K562 (cell line): ENCODE measurements at regions not wholly inside any gene's neighbourhood (a gene's known extent, or its start where the extent isn't known, plus 50 kb on each side); places are given as distances from the start of the nearest gene placed in this dataset.

ENCODE experiments used
- ATAC-seq: fragments of 200-7000 bp; cut with Tn5 transposase; 3 replicates; pipeline ENCODE4 v1.9.1; 2020; ENCODE audit warnings: moderate library complexity
- BruUV-seq: library from RNA; stranded (reverse); fragments of 400-500 nt; replicated peaks from 2 replicates; lab custom pipeline; 2021; lab: Mats Ljungman, UMichigan
- CTCF ChIA-PET: fragments of 300-600 bp; formaldehyde crosslinking; extraction: SDS; loops from one replicate; lab custom pipeline; 2021; ENCODE audit warnings: low intra/inter-chr PET ratio; lab: Yijun Ruan, JAX
- POLR2A ChIA-PET: fragments of 300-600, 350-650 bp; sonication (Branson Sonifier 250); formaldehyde crosslinking; extraction: SDS; loops from one replicate; lab custom pipeline; 2021; ENCODE audit warnings: antibody characterized with exemption, inconsistent platforms; lab: Yijun Ruan, JAX
- DNase-seq, 4 experiments: peaks; one replicate each; pipeline versions ENCODE4 v3.0.0 to v3.0.0-alpha.2; 2011 to 2018; ENCODE audit warnings: low spot score in 3 of 4, mixed read lengths in 3 of 4; ENCODE audit errors: extremely low read depth in 1 of 4
- FAIRE-seq: peaks from 2 replicates; lab custom pipeline; 2011; peaks lifted over from hg19 to GRCh38; lab: Jason Lieb, UNC
- H2AFZ ChIP-seq: 2 replicates; pipeline ENCODE4 v1.6.0; 2011; ENCODE audit warnings: low read depth, low read length, control low read depth, inconsistent platforms
- H3K27ac ChIP-seq: fragments of 200-600 bp; 3 replicates; pipeline ENCODE4 v1.8.0; 2011; ENCODE audit warnings: low read depth, mild to moderate bottlenecking, control low read depth, inconsistent platforms, low read length, moderate library complexity, mixed read lengths; ENCODE audit errors: extremely low read depth
- H3K27me3 ChIP-seq, 2 experiments: fragments of 300-600 bp in 1 of 2; 2 replicates in 1 of 2; 3 replicates in 1 of 2; pipeline versions ENCODE4 v1.6.0 to v1.8.0; 2011; ENCODE audit warnings: inconsistent platforms in 2 of 2, low read length in 2 of 2, mild to moderate bottlenecking in 1 of 2, mixed read lengths in 1 of 2, moderate library complexity in 1 of 2; ENCODE audit not compliant: control insufficient read depth in 2 of 2, insufficient read depth in 2 of 2
- H3K36me3 ChIP-seq: fragments of 300-600 bp; 3 replicates; pipeline ENCODE4 v1.8.0; 2011; ENCODE audit warnings: mild to moderate bottlenecking, low read length, inconsistent platforms; ENCODE audit not compliant: control insufficient read depth, insufficient read depth
- H3K4me1 ChIP-seq, 2 experiments: fragments of 200-600 bp in 1 of 2; replicated peaks in 1 of 2; 2 replicates in 1 of 2; 3 replicates in 1 of 2; pipeline versions ENCODE4 v1.5.1 to v1.8.0; 2011; ENCODE audit warnings: inconsistent platforms in 2 of 2, low read length in 2 of 2, mild to moderate bottlenecking in 1 of 2, mixed read lengths in 1 of 2, moderate library complexity in 1 of 2; ENCODE audit not compliant: control insufficient read depth in 2 of 2, insufficient read depth in 2 of 2
- H3K4me2 ChIP-seq: 2 replicates; pipeline ENCODE4 v1.6.1; 2011; ENCODE audit warnings: low read length, control low read depth, inconsistent platforms, mixed read lengths; ENCODE audit not compliant: insufficient read depth
- H3K4me3 ChIP-seq: fragments of 200-600 bp; sonication (generic), shearing (Covaris generic); 2 replicates; pipeline ENCODE4 v1.5.1; 2016; ENCODE audit warnings: control low read depth, inconsistent platforms
- H3K79me2 ChIP-seq: fragments of 200-600 bp; 3 replicates; pipeline ENCODE4 v1.8.0; 2011; ENCODE audit warnings: low read length, inconsistent platforms; ENCODE audit not compliant: control insufficient read depth, insufficient read depth
- H3K9ac ChIP-seq, 2 experiments: 2 replicates each; pipeline versions ENCODE4 v1.6.0 to v1.6.1; 2011; ENCODE audit warnings: low read depth in 2 of 2, low read length in 2 of 2, control low read depth in 1 of 2, inconsistent platforms in 1 of 2, mild to moderate bottlenecking in 1 of 2, mixed read lengths in 1 of 2; ENCODE audit not compliant: insufficient read depth in 1 of 2
- H3K9me1 ChIP-seq: one replicate; pipeline ENCODE4 v1.6.0; 2011; ENCODE audit warnings: inconsistent platforms, mild to moderate bottlenecking, low read length, moderate library complexity; ENCODE audit not compliant: control insufficient read depth, insufficient read depth
- H3K9me3 ChIP-seq: replicated peaks from 2 replicates; pipeline ENCODE4 v1.5.1; 2011; ENCODE audit warnings: low read depth, low read length, inconsistent platforms; ENCODE audit not compliant: control insufficient read depth, insufficient read depth
- H4K20me1 ChIP-seq: replicated peaks from 2 replicates; pipeline ENCODE4 v1.6.1; 2011; ENCODE audit warnings: low read length, inconsistent platforms, mixed read lengths; ENCODE audit not compliant: control insufficient read depth, insufficient read depth
- C11orf30 ChIP-seq: fragments of 450-650 bp; IDR thresholded peaks from 2 replicates; pipeline ENCODE4 v1.6.1; 2016; ENCODE audit warnings: low read depth, mild to moderate bottlenecking
- CCNT2 ChIP-seq: IDR thresholded peaks from 2 replicates; pipeline ENCODE4 v1.6.1; 2011; ENCODE audit warnings: borderline replicate concordance, low read depth, mild to moderate bottlenecking, moderate library complexity, mixed read lengths, low read length; ENCODE audit not compliant: insufficient read length; ENCODE audit errors: extremely low read depth
- MAFF ChIP-seq: IDR thresholded peaks from 2 replicates; pipeline ENCODE4 v1.6.1; 2012; ENCODE audit warnings: low read length, improper control_type of control experiment
- MAFG ChIP-seq: fragments of 450-650 bp; conservative IDR thresholded peaks from 2 replicates; pipeline ENCODE4 v1.6.1; 2016; ENCODE audit warnings: missing genetic modification characterization, missing compliant biosample characterization
- MAFK ChIP-seq: IDR thresholded peaks from 2 replicates; pipeline ENCODE4 v1.6.1; 2011; ENCODE audit warnings: low read length, improper control_type of control experiment
- NFATC3 ChIP-seq: fragments of 450-650 bp; IDR thresholded peaks from 2 replicates; pipeline ENCODE4 v1.6.1; 2017; ENCODE audit warnings: mild to moderate bottlenecking
- POU5F1 ChIP-seq: fragments of 150-350 bp; IDR thresholded peaks from 2 replicates; pipeline ENCODE4 v1.6.1; 2014; ENCODE audit warnings: borderline replicate concordance, low read length, low read depth, mild to moderate bottlenecking; ENCODE audit not compliant: partially characterized antibody
- STAT5B ChIP-seq: fragments of 250-450 bp; sonication (Bioruptor Pico); IDR thresholded peaks from 2 replicates; pipeline ENCODE4 v1.8.0; 2021; ENCODE audit warnings: mild to moderate bottlenecking, inconsistent platforms
- ZNF134 ChIP-seq: fragments of 250-450 bp; sonication (Bioruptor Pico); conservative IDR thresholded peaks from 2 replicates; pipeline ENCODE4 v1.4.0; 2020
- ZNF184 ChIP-seq: sonication (generic); formaldehyde crosslinking; IDR thresholded peaks from 2 replicates; pipeline ENCODE4 v1.5.0; 2020; ENCODE audit warnings: missing genetic modification reagents
- ZNF316 ChIP-seq: fragments of 450-650 bp; IDR thresholded peaks from 2 replicates; pipeline ENCODE4 v1.6.1; 2016
- WGBS: fragments of 100-300 bp; shearing (Covaris generic); methylation state at CpG from one replicate; pipeline ENCODE4 v1.1.6; 2016; ENCODE audit warnings: low coverage, mixed read lengths; ENCODE audit not compliant: insufficient coverage; ENCODE audit errors: missing lambda C conversion rate; 5-methylcytosine and 5-hydroxymethylcytosine counted together
- in situ Hi-C: fragments of 300-500 bp; cut with MboI; formaldehyde crosslinking; loops from 4 replicates; pipeline ENCODE4 v1.15.0; 2018; ENCODE audit warnings: inconsistent platforms, mixed read lengths
- intact Hi-C: fragments of 100-400 bp; cut with micrococcal nuclease; formaldehyde crosslinking; loops from 2 replicates; pipeline ENCODE4 v1.14.2; 2022
- TF ChIP-seq, protein P1 (sequence below): fragments of 250-450 bp; sonication (Bioruptor Pico); IDR thresholded peaks from 2 replicates; pipeline ENCODE4 v1.4.0; 2020; ENCODE audit warnings: mild to moderate bottlenecking, moderate library complexity
- TF ChIP-seq, protein P2 (sequence below): IDR thresholded peaks from 3 replicates; pipeline ENCODE4 v1.6.1; 2011; ENCODE audit warnings: borderline replicate concordance, mild to moderate bottlenecking, moderate library complexity; ENCODE audit not compliant: insufficient read length; ENCODE audit errors: extremely low read depth

DNA sequence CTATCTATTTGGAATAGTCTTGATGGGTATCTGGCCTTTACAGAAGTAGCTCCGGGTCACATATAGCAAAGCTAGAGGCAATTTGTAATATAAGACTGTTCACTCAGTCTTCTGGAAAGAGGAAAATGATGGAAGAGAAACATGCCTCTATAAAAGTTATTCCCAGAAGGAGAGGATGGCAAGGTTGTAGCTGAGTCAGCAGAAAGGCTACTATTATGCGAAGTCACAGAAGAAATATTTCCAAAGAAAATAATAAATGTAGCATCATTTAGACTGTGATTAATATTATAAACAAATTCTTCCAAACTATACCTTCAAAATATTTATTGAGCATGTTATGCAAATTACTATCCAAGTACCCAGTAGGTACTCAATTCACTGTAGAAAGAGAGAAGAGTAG is 1027.7 kb upstream of the TMEFF2 start:
- WGBS = 0% methylated on average over 2 of the region's 2 CpGs
- ATAC-seq = no peak

DNA sequence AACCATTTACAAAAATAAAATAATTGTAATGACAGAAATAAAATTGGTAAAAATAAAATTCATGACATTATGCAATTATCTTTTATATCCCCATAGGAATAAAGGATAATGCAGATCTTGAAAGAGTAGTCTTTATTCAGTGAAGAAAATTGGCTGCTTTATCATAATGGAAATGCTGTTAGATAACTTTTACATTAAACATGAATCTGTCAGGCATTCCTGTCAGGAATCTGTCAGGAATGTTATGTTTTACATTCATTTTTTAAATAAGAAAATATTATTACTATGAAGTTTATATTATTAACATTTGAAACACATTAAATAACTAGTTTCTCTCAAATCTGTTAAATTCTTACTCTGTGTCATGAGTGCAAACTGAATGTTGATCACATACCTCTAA is 1024.7 kb upstream of the TMEFF2 start:
- H3K9me1 ChIP-seq = no peaks in the 10 kb centered on the region
- TF ChIP-seq, protein P1, sequence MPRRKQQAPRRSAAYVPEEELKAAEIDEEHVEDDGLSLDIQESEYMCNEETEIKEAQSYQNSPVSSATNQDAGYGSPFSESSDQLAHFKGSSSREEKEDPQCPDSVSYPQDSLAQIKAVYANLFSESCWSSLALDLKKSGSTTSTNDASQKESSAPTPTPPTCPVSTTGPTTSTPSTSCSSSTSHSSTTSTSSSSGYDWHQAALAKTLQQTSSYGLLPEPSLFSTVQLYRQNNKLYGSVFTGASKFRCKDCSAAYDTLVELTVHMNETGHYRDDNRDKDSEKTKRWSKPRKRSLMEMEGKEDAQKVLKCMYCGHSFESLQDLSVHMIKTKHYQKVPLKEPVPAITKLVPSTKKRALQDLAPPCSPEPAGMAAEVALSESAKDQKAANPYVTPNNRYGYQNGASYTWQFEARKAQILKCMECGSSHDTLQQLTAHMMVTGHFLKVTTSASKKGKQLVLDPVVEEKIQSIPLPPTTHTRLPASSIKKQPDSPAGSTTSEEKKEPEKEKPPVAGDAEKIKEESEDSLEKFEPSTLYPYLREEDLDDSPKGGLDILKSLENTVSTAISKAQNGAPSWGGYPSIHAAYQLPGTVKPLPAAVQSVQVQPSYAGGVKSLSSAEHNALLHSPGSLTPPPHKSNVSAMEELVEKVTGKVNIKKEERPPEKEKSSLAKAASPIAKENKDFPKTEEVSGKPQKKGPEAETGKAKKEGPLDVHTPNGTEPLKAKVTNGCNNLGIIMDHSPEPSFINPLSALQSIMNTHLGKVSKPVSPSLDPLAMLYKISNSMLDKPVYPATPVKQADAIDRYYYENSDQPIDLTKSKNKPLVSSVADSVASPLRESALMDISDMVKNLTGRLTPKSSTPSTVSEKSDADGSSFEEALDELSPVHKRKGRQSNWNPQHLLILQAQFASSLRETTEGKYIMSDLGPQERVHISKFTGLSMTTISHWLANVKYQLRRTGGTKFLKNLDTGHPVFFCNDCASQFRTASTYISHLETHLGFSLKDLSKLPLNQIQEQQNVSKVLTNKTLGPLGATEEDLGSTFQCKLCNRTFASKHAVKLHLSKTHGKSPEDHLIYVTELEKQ (CRISPR knock-in tag) = no peak
- TF ChIP-seq ZNF184 (CRISPR knock-in tag) (no peak), CCNT2 (no peak), STAT5B (CRISPR knock-in tag) (no peak), NFATC3 (no peak), POU5F1 (no peak)
- TF ChIP-seq, protein P2, sequence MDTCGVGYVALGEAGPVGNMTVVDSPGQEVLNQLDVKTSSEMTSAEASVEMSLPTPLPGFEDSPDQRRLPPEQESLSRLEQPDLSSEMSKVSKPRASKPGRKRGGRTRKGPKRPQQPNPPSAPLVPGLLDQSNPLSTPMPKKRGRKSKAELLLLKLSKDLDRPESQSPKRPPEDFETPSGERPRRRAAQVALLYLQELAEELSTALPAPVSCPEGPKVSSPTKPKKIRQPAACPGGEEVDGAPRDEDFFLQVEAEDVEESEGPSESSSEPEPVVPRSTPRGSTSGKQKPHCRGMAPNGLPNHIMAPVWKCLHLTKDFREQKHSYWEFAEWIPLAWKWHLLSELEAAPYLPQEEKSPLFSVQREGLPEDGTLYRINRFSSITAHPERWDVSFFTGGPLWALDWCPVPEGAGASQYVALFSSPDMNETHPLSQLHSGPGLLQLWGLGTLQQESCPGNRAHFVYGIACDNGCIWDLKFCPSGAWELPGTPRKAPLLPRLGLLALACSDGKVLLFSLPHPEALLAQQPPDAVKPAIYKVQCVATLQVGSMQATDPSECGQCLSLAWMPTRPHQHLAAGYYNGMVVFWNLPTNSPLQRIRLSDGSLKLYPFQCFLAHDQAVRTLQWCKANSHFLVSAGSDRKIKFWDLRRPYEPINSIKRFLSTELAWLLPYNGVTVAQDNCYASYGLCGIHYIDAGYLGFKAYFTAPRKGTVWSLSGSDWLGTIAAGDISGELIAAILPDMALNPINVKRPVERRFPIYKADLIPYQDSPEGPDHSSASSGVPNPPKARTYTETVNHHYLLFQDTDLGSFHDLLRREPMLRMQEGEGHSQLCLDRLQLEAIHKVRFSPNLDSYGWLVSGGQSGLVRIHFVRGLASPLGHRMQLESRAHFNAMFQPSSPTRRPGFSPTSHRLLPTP = no peak

More for the DNA sequence above, 1027.7 kb upstream of the TMEFF2 start:
- ChIA-PET POLR2A (no interaction called here), CTCF (no interaction called here)
- H3K9ac ChIP-seq = no peak overlapping the region
- H3K9me3 ChIP-seq = no peaks in the 10 kb centered on the region
- DNase-seq = no peak
- no peak for FAIRE-seq
- H3K36me3 ChIP-seq = no peaks in the 10 kb centered on the region
- H3K4me1 ChIP-seq = no peaks in the 10 kb centered on the region
- BruUV-seq = no TSS peak
- H3K27ac ChIP-seq = no peak overlapping the region
- TF ChIP-seq C11orf30 (peak; percentile 30; the same call in 1 of the 2 replicates), MAFF (peak; percentile 76), MAFK (peak; percentile 72), ZNF134 (CRISPR knock-in tag) (no peak), MAFG (peak; percentile 31), ZNF316 (peak; percentile 67)
- H2AFZ ChIP-seq = no peak overlapping the region
- H3K27me3 ChIP-seq = no peaks in the 10 kb centered on the region
- intact Hi-C loops (no loop called here), in situ Hi-C loops (no loop called here)
- no peaks in the 10 kb centered on the region for H3K9me1 ChIP-seq
- no peak overlapping the region for H3K4me2 ChIP-seq
- no peak overlapping the region for H3K4me3 ChIP-seq
- no peaks in the 10 kb centered on the region for H4K20me1 ChIP-seq
- H3K79me2 ChIP-seq = no peaks in the 10 kb centered on the region

More for the DNA sequence above, 1024.7 kb upstream of the TMEFF2 start:
- ATAC-seq = no peak
- no peak overlapping the region for H2AFZ ChIP-seq
- in situ Hi-C loops (no loop called here), intact Hi-C loops (no loop called here)
- no peaks in the 10 kb centered on the region for H3K9me3 ChIP-seq
- no peaks in the 10 kb centered on the region for H3K4me1 ChIP-seq
- no peak overlapping the region for H3K27ac ChIP-seq
- DNase-seq = no peak
- no TSS peak for BruUV-seq
- H3K36me3 ChIP-seq = no peaks in the 10 kb centered on the region
- H3K27me3 ChIP-seq = no peaks in the 10 kb centered on the region
- no peak overlapping the region for H3K4me2 ChIP-seq
- CTCF ChIA-PET = no interaction called here
- H3K4me3 ChIP-seq = no peak overlapping the region
- no peak for FAIRE-seq
- H3K79me2 ChIP-seq = no peaks in the 10 kb centered on the region
- no peaks in the 10 kb centered on the region for H4K20me1 ChIP-seq
- no peak overlapping the region for H3K9ac ChIP-seq
- POLR2A ChIA-PET = interaction anchor here (0.6 kb wide), 1 partner anchor 1522 kb away, joined by 3 read pairs; no protein-coding TSS in a partner anchor
